Panc1 (cell line): ENCODE measurements at regions not wholly inside any gene's neighbourhood (a gene's known extent, or its start where the extent isn't known, plus 50 kb on each side); places are given as distances from the start of the nearest gene placed in this dataset.

Source experiments
- ATAC-seq: fragments of 200-7000 bp; cut with Tn5 transposase; 2 replicates; pipeline ENCODE4 v1.9.1; 2020; ENCODE audit warnings: mild to moderate bottlenecking, moderate library complexity
- BruUV-seq: library from RNA; stranded (reverse); fragments of 400-500 nt; replicated peaks from 2 replicates; lab custom pipeline; 2021; lab: Mats Ljungman, UMichigan
- CTCF ChIA-PET: fragments of 300-600 bp; sonication (Branson Sonifier 250); formaldehyde crosslinking; loops from one replicate; lab custom pipeline; 2022; ENCODE audit warnings: antibody characterized with exemption; lab: Charles Lee
- POLR2A ChIA-PET: fragments of 300-600 bp; sonication (Branson Sonifier 250); formaldehyde crosslinking; loops from one replicate; lab custom pipeline; 2022; ENCODE audit warnings: antibody characterized with exemption; lab: Charles Lee
- DNase-seq: peaks from one replicate; pipeline ENCODE4 v3.0.0-alpha.2; 2010; ENCODE audit warnings: low read depth, low spot score
- H3K27ac ChIP-seq: 2 replicates; pipeline ENCODE4 v1.5.1; 2011; ENCODE audit warnings: mild to moderate bottlenecking, low read length, inconsistent platforms
- H3K27me3 ChIP-seq: fragments of 200-500 bp; sonication (Bioruptor generic); 2 replicates; pipeline ENCODE4 v1.6.0; 2014; ENCODE audit warnings: low read length, inconsistent platforms; ENCODE audit not compliant: control insufficient read depth, insufficient read depth
- H3K36me3 ChIP-seq: fragments of 200-500 bp; sonication (Bioruptor generic); 2 replicates; pipeline ENCODE4 v1.5.1; 2014; ENCODE audit warnings: inconsistent platforms, mild to moderate bottlenecking, low read length, moderate library complexity; ENCODE audit not compliant: control insufficient read depth, insufficient read depth
- H3K4me1 ChIP-seq: 2 replicates; pipeline ENCODE4 v1.5.1; 2011; ENCODE audit warnings: inconsistent platforms, mild to moderate bottlenecking, low read length, moderate library complexity; ENCODE audit not compliant: control insufficient read depth, insufficient read depth
- H3K4me3 ChIP-seq, 2 experiments: 2 replicates each; pipeline ENCODE4 v1.5.1; 2011 to 2012; ENCODE audit warnings: low read depth in 2 of 2, low read length in 2 of 2, mild to moderate bottlenecking in 2 of 2, inconsistent platforms in 1 of 2, moderate library complexity in 1 of 2
- H3K9me3 ChIP-seq: fragments of 200-500 bp; sonication (Bioruptor generic); 2 replicates; pipeline ENCODE4 v1.5.1; 2014; ENCODE audit warnings: low read depth, mild to moderate bottlenecking, inconsistent platforms, low read length, moderate library complexity; ENCODE audit not compliant: control insufficient read depth, insufficient read depth
- CTCF ChIP-seq: fragments of 450-650 bp; IDR thresholded peaks from 2 replicates; pipeline ENCODE4 v1.5.1; 2017; ENCODE audit warnings: mild to moderate bottlenecking
- POLR2AphosphoS5 ChIP-seq: IDR thresholded peaks from 2 replicates; pipeline ENCODE4 v1.6.1; 2012; ENCODE audit warnings: mild to moderate bottlenecking, low read depth, low read length, moderate library complexity
- REST ChIP-seq, 2 experiments: IDR thresholded peaks; 2 replicates each; pipeline ENCODE4 v1.6.1; 2011 to 2012; ENCODE audit warnings: low read depth in 2 of 2, control low read depth in 1 of 2, low read length in 1 of 2, mild to moderate bottlenecking in 1 of 2, moderate library complexity in 1 of 2; ENCODE audit not compliant: insufficient read depth in 1 of 2
- SIN3A ChIP-seq: IDR thresholded peaks from 2 replicates; pipeline ENCODE4 v1.6.1; 2012; ENCODE audit warnings: low read depth, mild to moderate bottlenecking, low read length, moderate library complexity, borderline replicate concordance; ENCODE audit not compliant: insufficient read depth
- TCF7L2 ChIP-seq: IDR thresholded peaks from 2 replicates; pipeline ENCODE4 v1.6.1; 2011; ENCODE audit warnings: mild to moderate bottlenecking, low read depth, low read length, inconsistent platforms
- in situ Hi-C: cut with HindIII; loops from 2 replicates; pipeline ENCODE4 v1.10.0; 2016; ENCODE audit warnings: low sequenced_read_pairs, low pct_unique_long_range_greater_than_20kb
- intact Hi-C: fragments of 100-400 bp; cut with micrococcal nuclease; formaldehyde crosslinking; loops from one replicate; pipeline ENCODE4 v1.10.0; 2022; ENCODE audit not compliant: unreplicated experiment

- POLR2A ChIA-PET: no interaction called here
- in situ Hi-C loops: no loop called here
- ATAC-seq: no peak
- TF ChIP-seq TCF7L2 (no peak), REST (IDR thresholded peaks at IDR 0.05; ENCODE audit: insufficient read depth in 1 of 2, low read depth in 2 of 2, low read length in 1 of 2) (no peak), SIN3A (no peak), CTCF (no peak), POLR2AphosphoS5 (no peak)
- no peak overlapping the region for H3K4me3 ChIP-seq
- CTCF ChIA-PET: no interaction called here
- no peak overlapping the region for H3K27ac ChIP-seq
- H3K27me3 ChIP-seq: no peaks in the 10 kb centered on the region
- intact Hi-C loops: no loop called here
- no peaks in the 10 kb centered on the region for H3K4me1 ChIP-seq
- BruUV-seq: no TSS peak
- DNase-seq: no peak
- no peaks in the 10 kb centered on the region for H3K36me3 ChIP-seq
- H3K9me3 ChIP-seq: no peaks in the 10 kb centered on the region
Measured at GRCh38 chr18:44143072-44143471, 537.6 kb upstream of the SETBP1 start.

- in situ Hi-C loops: no loop called here
- ChIA-PET CTCF (no interaction called here), POLR2A (no interaction called here)
- ATAC-seq (no peak), DNase-seq (no peak)
- Histone ChIP-seq H3K9me3 (no peaks in the 10 kb centered on the region), H3K4me1 (no peaks in the 10 kb centered on the region), H3K27ac (no peak overlapping the region), H3K4me3 (no peak overlapping the region), H3K36me3 (no peaks in the 10 kb centered on the region), H3K27me3 (no peaks in the 10 kb centered on the region)
- TF ChIP-seq TCF7L2 (no peak), REST (IDR thresholded peaks at IDR 0.05; ENCODE audit: insufficient read depth in 1 of 2, low read depth in 2 of 2, low read length in 1 of 2) (no peak), SIN3A (no peak), CTCF (no peak), POLR2AphosphoS5 (no peak)
- BruUV-seq: no TSS peak
- intact Hi-C loops: no loop called here
Measured at GRCh38 chr18:44149706-44150105, 531.0 kb upstream of the SETBP1 start.
